ENCODE measurements at regions not wholly inside any gene's neighbourhood (a gene's known extent, or its start where the extent isn't known, plus 50 kb on each side); places are given as distances from the start of the nearest gene placed in this dataset.

- Histone ChIP-seq H3K9me3 (ENCODE audit: insufficient read depth, low read length, severe bottlenecking) (no peaks in the 10 kb centered on the region), H3K36me3 (ENCODE audit: insufficient read depth, low read length) (no peaks in the 10 kb centered on the region), H2AFZ (ENCODE audit: low read depth, low read length) (no peak overlapping the region), H4K20me1 (ENCODE audit: insufficient read depth, low read length) (no peaks in the 10 kb centered on the region), H3K9ac (ENCODE audit: low read depth, low read length) (no peak overlapping the region), H3K27ac (ENCODE audit: low read length) (no peak overlapping the region), H3K79me2 (ENCODE audit: insufficient read depth, low read length) (no peaks in the 10 kb centered on the region), H3K4me2 (ENCODE audit: insufficient read depth, low read length) (no peak overlapping the region), H3K4me1 (ENCODE audit: insufficient read depth, low read length) (no peaks in the 10 kb centered on the region), H3K27me3 (ENCODE audit: insufficient read depth, low read length, poor library complexity) (no peaks in the 10 kb centered on the region), H3K4me3 (ENCODE audit: low read depth in 1 of 2, low read length in 2 of 2) (no peak overlapping the region)
- TF ChIP-seq EZH2 (IDR thresholded peaks at IDR 0.05; ENCODE audit: borderline replicate concordance, low read depth, low read length, severe bottlenecking) (no peak), CTCF (IDR thresholded peaks at IDR 0.05; ENCODE audit: borderline replicate concordance, extremely low read depth, low read length, poor library complexity, severe bottlenecking) (no peak)
- DNase-seq (no peak), ATAC-seq (ENCODE audit: insufficient read depth, low read depth) (no peak)
Measured at GRCh38 chr2:601387-601698, 75.9 kb downstream of the TMEM18 start.

GRCh38 chr2:600542-601386 lies 76.4 kb downstream of the TMEM18 start:
- H3K9me3 ChIP-seq (ENCODE audit: insufficient read depth, low read length, severe bottlenecking) = no peaks in the 10 kb centered on the region
- no peaks in the 10 kb centered on the region for H3K79me2 ChIP-seq (ENCODE audit: insufficient read depth, low read length)
- H4K20me1 ChIP-seq (ENCODE audit: insufficient read depth, low read length) = no peaks in the 10 kb centered on the region
- H3K27me3 ChIP-seq (ENCODE audit: insufficient read depth, low read length, poor library complexity) = no peaks in the 10 kb centered on the region
- H3K36me3 ChIP-seq (ENCODE audit: insufficient read depth, low read length) = no peaks in the 10 kb centered on the region
- TF ChIP-seq CTCF (IDR thresholded peaks at IDR 0.05; ENCODE audit: borderline replicate concordance, extremely low read depth, low read length, poor library complexity, severe bottlenecking) = no peak
- ATAC-seq (ENCODE audit: insufficient read depth, low read depth) = no peak
- H3K9ac ChIP-seq (ENCODE audit: low read depth, low read length) = no peak overlapping the region
- H3K4me2 ChIP-seq (ENCODE audit: insufficient read depth, low read length) = no peak overlapping the region
- H3K4me3 ChIP-seq (ENCODE audit: low read depth in 1 of 2, low read length in 2 of 2) = no peak overlapping the region
- H2AFZ ChIP-seq (ENCODE audit: low read depth, low read length) = no peak overlapping the region
- H3K27ac ChIP-seq (ENCODE audit: low read length) = no peak overlapping the region
- DNase-seq = no peak
- H3K4me1 ChIP-seq (ENCODE audit: insufficient read depth, low read length) = no peaks in the 10 kb centered on the region

GRCh38 chr2:599601-600000 lies 77.6 kb downstream of the TMEM18 start:
- Histone ChIP-seq H3K27me3 (ENCODE audit: insufficient read depth, low read length, poor library complexity) (no peaks in the 10 kb centered on the region), H3K4me3 (ENCODE audit: low read depth in 1 of 2, low read length in 2 of 2) (no peak overlapping the region), H3K9me3 (ENCODE audit: insufficient read depth, low read length, severe bottlenecking) (no peaks in the 10 kb centered on the region), H3K4me2 (ENCODE audit: insufficient read depth, low read length) (no peak overlapping the region), H4K20me1 (ENCODE audit: insufficient read depth, low read length) (no peaks in the 10 kb centered on the region), H3K79me2 (ENCODE audit: insufficient read depth, low read length) (no peaks in the 10 kb centered on the region), H3K4me1 (ENCODE audit: insufficient read depth, low read length) (no peaks in the 10 kb centered on the region), H2AFZ (ENCODE audit: low read depth, low read length) (no peak overlapping the region), H3K9ac (ENCODE audit: low read depth, low read length) (no peak overlapping the region), H3K27ac (ENCODE audit: low read length) (no peak overlapping the region), H3K36me3 (ENCODE audit: insufficient read depth, low read length) (no peaks in the 10 kb centered on the region)
- ATAC-seq (ENCODE audit: insufficient read depth, low read depth) = no peak
- TF ChIP-seq EZH2 (IDR thresholded peaks at IDR 0.05; ENCODE audit: borderline replicate concordance, low read depth, low read length, severe bottlenecking) (no peak), CTCF (IDR thresholded peaks at IDR 0.05; ENCODE audit: borderline replicate concordance, extremely low read depth, low read length, poor library complexity, severe bottlenecking) (no peak)
- DNase-seq = no peak
